ENCODE measurements at regions not wholly inside any gene's neighbourhood (a gene's known extent, or its start where the extent isn't known, plus 50 kb on each side); places are given as distances from the start of the nearest gene placed in this dataset.

GRCh38 chr21:41627428-41627827 lies 119.5 kb upstream of the TMPRSS2 start:
- no peak overlapping the region for H3K4me3 ChIP-seq
- no peaks in the 10 kb centered on the region for H3K9me3 ChIP-seq
- no peaks in the 10 kb centered on the region for H3K36me3 ChIP-seq
- DNase-seq (ENCODE audit: low spot score in 2 of 2) = no peak
- intact Hi-C loops (cut with DNase I; ENCODE audit: low total_unique reads) = no loop called here
- H3K4me1 ChIP-seq = peaks cover 0 to 3% of the 10 kb centered on the region in 2 donors
- H3K27me3 ChIP-seq = no peaks in the 10 kb centered on the region
- H3K27ac ChIP-seq = no peak overlapping the region
- TF ChIP-seq POLR2AphosphoS5 (IDR thresholded peaks at IDR 0.05) = no peak
- no peak for TF ChIP-seq POLR2A (IDR thresholded peaks at IDR 0.05)
- TF ChIP-seq, protein P1, sequence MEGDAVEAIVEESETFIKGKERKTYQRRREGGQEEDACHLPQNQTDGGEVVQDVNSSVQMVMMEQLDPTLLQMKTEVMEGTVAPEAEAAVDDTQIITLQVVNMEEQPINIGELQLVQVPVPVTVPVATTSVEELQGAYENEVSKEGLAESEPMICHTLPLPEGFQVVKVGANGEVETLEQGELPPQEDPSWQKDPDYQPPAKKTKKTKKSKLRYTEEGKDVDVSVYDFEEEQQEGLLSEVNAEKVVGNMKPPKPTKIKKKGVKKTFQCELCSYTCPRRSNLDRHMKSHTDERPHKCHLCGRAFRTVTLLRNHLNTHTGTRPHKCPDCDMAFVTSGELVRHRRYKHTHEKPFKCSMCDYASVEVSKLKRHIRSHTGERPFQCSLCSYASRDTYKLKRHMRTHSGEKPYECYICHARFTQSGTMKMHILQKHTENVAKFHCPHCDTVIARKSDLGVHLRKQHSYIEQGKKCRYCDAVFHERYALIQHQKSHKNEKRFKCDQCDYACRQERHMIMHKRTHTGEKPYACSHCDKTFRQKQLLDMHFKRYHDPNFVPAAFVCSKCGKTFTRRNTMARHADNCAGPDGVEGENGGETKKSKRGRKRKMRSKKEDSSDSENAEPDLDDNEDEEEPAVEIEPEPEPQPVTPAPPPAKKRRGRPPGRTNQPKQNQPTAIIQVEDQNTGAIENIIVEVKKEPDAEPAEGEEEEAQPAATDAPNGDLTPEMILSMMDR (IDR thresholded peaks at IDR 0.05) = no peak

DNA sequence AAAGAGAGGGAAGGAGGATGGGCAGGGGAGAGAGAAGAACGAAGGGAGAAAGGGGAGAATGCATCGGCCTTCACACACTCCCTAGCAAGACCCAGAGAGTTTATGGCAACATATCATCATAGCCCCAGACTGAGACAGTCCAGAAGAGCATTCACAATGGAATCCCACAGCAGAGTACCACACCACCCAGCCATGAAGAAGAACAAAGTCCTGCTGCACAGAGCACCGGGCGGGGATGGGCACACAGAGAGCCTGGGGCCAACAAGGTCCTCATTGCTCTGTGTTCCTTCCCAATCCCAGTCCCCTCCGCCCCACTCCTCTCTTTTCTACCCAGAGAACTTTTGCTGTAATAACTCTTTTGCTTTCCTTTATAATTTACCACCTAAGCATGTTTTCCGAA lies 118.1 kb upstream of the TMPRSS2 start:
- no peak for DNase-seq (ENCODE audit: low spot score in 2 of 2)
- H3K36me3 ChIP-seq = no peaks in the 10 kb centered on the region
- H3K4me1 ChIP-seq = no peaks in the 10 kb centered on the region
- TF ChIP-seq POLR2A (IDR thresholded peaks at IDR 0.05) = no peak
- TF ChIP-seq POLR2AphosphoS5 (IDR thresholded peaks at IDR 0.05) = no peak
- TF ChIP-seq, protein P1 (IDR thresholded peaks at IDR 0.05) = no peak
- no peaks in the 10 kb centered on the region for H3K27me3 ChIP-seq
- no peaks in the 10 kb centered on the region for H3K9me3 ChIP-seq
- intact Hi-C loops (cut with DNase I; ENCODE audit: low total_unique reads) = no loop called here
- no peak overlapping the region for H3K27ac ChIP-seq
- H3K4me3 ChIP-seq = no peak overlapping the region

GRCh38 chr21:41625428-41625827 lies 117.5 kb upstream of the TMPRSS2 start:
- H3K9me3 ChIP-seq = no peaks in the 10 kb centered on the region
- TF ChIP-seq POLR2AphosphoS5 (IDR thresholded peaks at IDR 0.05) (no peak), POLR2A (IDR thresholded peaks at IDR 0.05) (no peak)
- TF ChIP-seq, protein P1 (IDR thresholded peaks at IDR 0.05) = no peak
- intact Hi-C loops (cut with DNase I; ENCODE audit: low total_unique reads) = no loop called here
- peaks cover 0 to 4% of the 10 kb centered on the region in 2 donors for H3K4me1 ChIP-seq
- no peaks in the 10 kb centered on the region for H3K36me3 ChIP-seq
- H3K4me3 ChIP-seq = no peak overlapping the region
- H3K27ac ChIP-seq = no peak overlapping the region
- no peak for DNase-seq (ENCODE audit: low spot score in 2 of 2)
- H3K27me3 ChIP-seq = no peaks in the 10 kb centered on the region

DNA sequence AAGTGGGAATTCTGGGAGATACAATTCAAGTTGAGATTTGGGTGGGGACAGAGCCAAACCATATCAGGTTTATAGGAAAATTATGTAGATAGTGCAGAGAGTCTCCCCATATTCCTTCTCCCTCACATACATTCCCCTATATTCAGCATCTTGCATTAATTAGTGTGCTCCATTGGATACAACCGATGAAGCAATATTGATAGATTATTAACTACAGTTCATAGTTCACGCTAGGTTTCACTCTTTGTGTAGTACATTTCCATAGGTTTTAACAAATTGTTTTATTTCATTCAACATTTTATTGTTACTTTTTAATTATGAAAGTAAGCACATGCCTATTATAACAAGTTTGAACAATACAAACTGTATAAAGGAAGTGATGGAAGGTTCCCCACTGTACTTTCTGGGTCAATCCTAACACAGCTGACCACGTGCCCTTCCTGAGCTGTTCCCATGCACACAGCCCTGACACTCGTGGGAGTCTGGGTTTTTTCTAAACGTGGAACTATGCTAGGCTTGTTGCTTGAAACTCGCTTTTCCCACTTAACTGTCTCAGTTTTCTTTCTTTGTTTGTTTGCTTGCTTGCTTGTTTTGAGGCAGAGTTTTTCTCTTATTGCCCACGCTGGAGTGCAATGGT lies 116.8 kb upstream of the TMPRSS2 start:
- TF ChIP-seq POLR2A (IDR thresholded peaks at IDR 0.05) (no peak), POLR2AphosphoS5 (IDR thresholded peaks at IDR 0.05) (no peak)
- TF ChIP-seq, protein P1 (IDR thresholded peaks at IDR 0.05) = no peak
- H3K9me3 ChIP-seq = no peaks in the 10 kb centered on the region
- intact Hi-C loops (cut with DNase I; ENCODE audit: low total_unique reads) = no loop called here
- no peaks in the 10 kb centered on the region for H3K27me3 ChIP-seq
- no peaks in the 10 kb centered on the region for H3K36me3 ChIP-seq
- peaks cover 0 to 4% of the 10 kb centered on the region in 2 donors for H3K4me1 ChIP-seq
- no peak for DNase-seq (ENCODE audit: low spot score in 2 of 2)
- no peak overlapping the region for H3K27ac ChIP-seq
- H3K4me3 ChIP-seq = no peak overlapping the region

- Histone ChIP-seq H3K27me3 (no peaks in the 10 kb centered on the region), H3K36me3 (no peaks in the 10 kb centered on the region), H3K9me3 (no peaks in the 10 kb centered on the region), H3K27ac (no peak overlapping the region), H3K4me1 (peaks cover 0 to 4% of the 10 kb centered on the region in 2 donors), H3K4me3 (no peak overlapping the region)
- TF ChIP-seq POLR2AphosphoS5 (IDR thresholded peaks at IDR 0.05) (no peak), POLR2A (IDR thresholded peaks at IDR 0.05) (no peak)
- no peak for DNase-seq (ENCODE audit: low spot score in 2 of 2)
- intact Hi-C loops (cut with DNase I; ENCODE audit: low total_unique reads) = no loop called here
Measured at GRCh38 chr21:41623945-41624344, 116.0 kb upstream of the TMPRSS2 start.
